Astrocyte of the cerebellum (primary cell): ENCODE measurements at regions not wholly inside any gene's neighbourhood (a gene's known extent, or its start where the extent isn't known, plus 50 kb on each side); places are given as distances from the start of the nearest gene placed in this dataset.

ENCODE experiments used
- DNase-seq: peaks from one replicate; pipeline ENCODE4 v3.0.0-alpha.2; 2011; ENCODE audit warnings: low read depth
- H3K4me3 ChIP-seq: 2 replicates; pipeline ENCODE4 v1.5.1; 2011; ENCODE audit warnings: mild to moderate bottlenecking, low read depth, low read length, moderate library complexity
- CTCF ChIP-seq: IDR thresholded peaks from 2 replicates; pipeline ENCODE4 v1.5.1; 2012; ENCODE audit warnings: low read length, low read depth, moderate library complexity, mild to moderate bottlenecking; ENCODE audit errors: missing control alignments
- in situ Hi-C: cut with HindIII; loops from 2 replicates; pipeline ENCODE4 v1.10.0; 2017; ENCODE audit warnings: low sequenced_read_pairs

DNA sequence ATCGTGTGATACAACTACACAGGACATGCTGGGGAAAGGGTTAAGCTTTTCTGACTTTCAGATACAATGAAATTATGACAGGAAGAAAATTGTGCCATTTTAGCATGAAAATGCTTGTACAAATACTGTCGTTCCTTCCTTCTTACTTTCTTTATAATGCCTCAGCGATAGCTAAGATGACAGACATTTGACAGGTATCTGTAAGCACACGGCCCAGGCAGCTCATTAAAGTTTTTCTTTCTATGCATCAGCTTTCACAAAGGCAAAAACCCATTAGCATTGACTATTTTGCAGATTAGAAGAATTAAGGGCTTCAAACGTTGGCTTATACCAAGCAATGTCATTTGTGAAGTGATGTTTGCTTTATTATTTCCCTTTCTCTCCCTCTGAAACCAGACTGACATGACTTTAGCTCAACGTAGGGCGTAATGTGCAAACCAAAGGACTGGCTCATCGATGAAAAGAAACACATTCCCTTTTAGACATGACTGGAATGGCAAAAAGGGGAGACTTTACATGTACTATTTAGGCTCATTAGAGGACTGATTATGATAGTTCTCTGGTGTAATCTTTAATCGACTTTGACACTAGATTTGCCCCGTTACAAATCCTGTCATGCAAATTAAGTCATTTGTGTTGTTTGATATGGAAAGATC lies 258.4 kb upstream of the SP8 start:
- H3K4me3 ChIP-seq = no peak overlapping the region
- TF ChIP-seq CTCF = no peak
- DNase-seq = no peak
- in situ Hi-C loops = no loop called here

GRCh38 chr7:21051865-21052264 lies 265.2 kb upstream of the SP8 start:
- no peak for TF ChIP-seq CTCF
- in situ Hi-C loops = no loop called here
- H3K4me3 ChIP-seq = no peak overlapping the region
- DNase-seq = no peak

- in situ Hi-C loops = no loop called here
- no peak for TF ChIP-seq CTCF
- no peak overlapping the region for H3K4me3 ChIP-seq
- no peak for DNase-seq
Measured at GRCh38 chr7:21054427-21055112, 267.9 kb upstream of the SP8 start.

GRCh38 chr7:21059069-21059468 lies 272.4 kb upstream of the SP8 start:
- no peak overlapping the region for H3K4me3 ChIP-seq
- in situ Hi-C loops = no loop called here
- DNase-seq = no peak
- no peak for TF ChIP-seq CTCF

DNA sequence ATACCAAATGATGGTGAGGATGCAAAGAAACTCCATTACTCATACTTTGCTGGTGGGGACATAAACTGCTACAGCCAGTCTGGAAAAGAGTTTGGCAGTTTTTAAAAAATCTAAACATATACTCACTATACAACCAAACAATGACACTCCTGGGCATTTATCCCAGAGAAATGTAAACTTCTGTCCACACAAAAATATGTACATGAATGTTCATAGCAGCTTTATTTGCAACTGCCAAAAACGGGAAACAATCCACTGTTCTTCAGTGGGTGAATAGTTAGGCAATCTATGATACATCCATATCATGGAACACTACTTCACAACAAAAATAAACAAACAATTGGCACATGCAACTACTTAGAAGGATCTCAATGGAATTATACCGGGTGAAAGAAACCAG lies 276.4 kb upstream of the SP8 start:
- in situ Hi-C loops = no loop called here
- no peak for TF ChIP-seq CTCF
- H3K4me3 ChIP-seq = no peak overlapping the region
- DNase-seq = no peak

GRCh38 chr7:21064698-21065648 lies 278.3 kb upstream of the SP8 start:
- H3K4me3 ChIP-seq = no peak overlapping the region
- no peak for TF ChIP-seq CTCF
- no peak for DNase-seq
- in situ Hi-C loops = no loop called here
